Esophagus squamous epithelium (tissue), 5 donors: ENCODE measurements at regions not wholly inside any gene's neighbourhood (a gene's known extent, or its start where the extent isn't known, plus 50 kb on each side); places are given as distances from the start of the nearest gene placed in this dataset.

Experiments used
- DNase-seq: peaks from one replicate; lab custom pipeline; 2025; lab: John Stamatoyannopoulos, UW
- H3K27ac ChIP-seq, 4 donors: fragments of 200-600 bp; sonication (generic); one replicate each; pipeline ENCODE4 v1.5.1; 2016 to 2019; ENCODE audit warnings: mild to moderate bottlenecking in 1 of 4
- H3K27me3 ChIP-seq, 4 donors: fragments of 200-600 bp; sonication (generic); 1 replicate in 3 of 4; 2 replicates in 1 of 4; pipeline versions ENCODE4 v1.5.1 to v1.6.0; 2017 to 2021; ENCODE audit warnings: antibody characterized with exemption in 1 of 4
- H3K36me3 ChIP-seq, 3 donors: fragments of 200-600 bp; sonication (generic); one replicate each; pipeline ENCODE4 v1.5.1; 2016 to 2019
- H3K4me1 ChIP-seq, 3 donors: fragments of 200-600 bp; sonication (generic); one replicate each; pipeline ENCODE4 v1.5.1; 2017 to 2019
- H3K4me3 ChIP-seq, 4 donors: fragments of 200-600 bp; sonication (generic); 1 replicate in 3 of 4; 2 replicates in 1 of 4; pipeline ENCODE4 v1.5.1; 2016 to 2019; ENCODE audit warnings: mild to moderate bottlenecking in 2 of 4, moderate library complexity in 1 of 4
- H3K9me3 ChIP-seq, 3 donors: fragments of 200-600 bp; sonication (generic); one replicate each; pipeline ENCODE4 v1.5.1; 2016 to 2019
- POLR2A ChIP-seq, 4 donors: fragments of 450-650 bp; IDR thresholded peaks; one replicate each; pipeline ENCODE4 v1.6.1; 2017; ENCODE audit warnings: antibody characterized with exemption in 4 of 4, mild to moderate bottlenecking in 4 of 4, moderate library complexity in 3 of 4
- WGBS, 2 donors: methylation state at CpG; one replicate each; pipeline ENCODE4 v1.1.5; 2018; 5-methylcytosine and 5-hydroxymethylcytosine counted together
- intact Hi-C: fragments of 100-400 bp; cut with DNase I; formaldehyde crosslinking; loops from one replicate; pipeline ENCODE4 v1.15.0; 2022
- TF ChIP-seq, protein P1 (sequence below), 6 experiments: fragments of 450-650 bp in 4 of 6; fragments of 200-600 bp in 2 of 6; sonication (generic) in 2 of 6; IDR thresholded peaks; one replicate each; pipeline ENCODE4 v1.5.1; 2016 to 2019; ENCODE audit warnings: antibody characterized with exemption in 6 of 6, mild to moderate bottlenecking in 4 of 6, moderate library complexity in 4 of 6
- donor health status: DM: yes; HTN: yes; CAD: no.

GRCh38 chr3:176934698-176935097 lies 262.6 kb downstream of the TBL1XR1 start:
- WGBS, 2 donors = 89 to 92% methylated on average over 2 of the region's 2 CpGs
- Histone ChIP-seq H3K36me3 (no peaks in the 10 kb centered on the region), H3K9me3 (no peaks in the 10 kb centered on the region), H3K4me1 (peaks cover 0 to 18% (median 0%) of the 10 kb centered on the region in 3 donors), H3K27ac (no peak overlapping the region), H3K27me3 (no peaks in the 10 kb centered on the region), H3K4me3 (no peak overlapping the region)
- intact Hi-C loops = loop anchor here (10.0 kb wide), 1 partner anchor 60 kb away; no protein-coding TSS in a partner anchor
- no peak for DNase-seq
- TF ChIP-seq, protein P1, sequence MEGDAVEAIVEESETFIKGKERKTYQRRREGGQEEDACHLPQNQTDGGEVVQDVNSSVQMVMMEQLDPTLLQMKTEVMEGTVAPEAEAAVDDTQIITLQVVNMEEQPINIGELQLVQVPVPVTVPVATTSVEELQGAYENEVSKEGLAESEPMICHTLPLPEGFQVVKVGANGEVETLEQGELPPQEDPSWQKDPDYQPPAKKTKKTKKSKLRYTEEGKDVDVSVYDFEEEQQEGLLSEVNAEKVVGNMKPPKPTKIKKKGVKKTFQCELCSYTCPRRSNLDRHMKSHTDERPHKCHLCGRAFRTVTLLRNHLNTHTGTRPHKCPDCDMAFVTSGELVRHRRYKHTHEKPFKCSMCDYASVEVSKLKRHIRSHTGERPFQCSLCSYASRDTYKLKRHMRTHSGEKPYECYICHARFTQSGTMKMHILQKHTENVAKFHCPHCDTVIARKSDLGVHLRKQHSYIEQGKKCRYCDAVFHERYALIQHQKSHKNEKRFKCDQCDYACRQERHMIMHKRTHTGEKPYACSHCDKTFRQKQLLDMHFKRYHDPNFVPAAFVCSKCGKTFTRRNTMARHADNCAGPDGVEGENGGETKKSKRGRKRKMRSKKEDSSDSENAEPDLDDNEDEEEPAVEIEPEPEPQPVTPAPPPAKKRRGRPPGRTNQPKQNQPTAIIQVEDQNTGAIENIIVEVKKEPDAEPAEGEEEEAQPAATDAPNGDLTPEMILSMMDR (IDR thresholded peaks at IDR 0.05) = no peak
- no peak for TF ChIP-seq POLR2A (IDR thresholded peaks at IDR 0.05)

DNA sequence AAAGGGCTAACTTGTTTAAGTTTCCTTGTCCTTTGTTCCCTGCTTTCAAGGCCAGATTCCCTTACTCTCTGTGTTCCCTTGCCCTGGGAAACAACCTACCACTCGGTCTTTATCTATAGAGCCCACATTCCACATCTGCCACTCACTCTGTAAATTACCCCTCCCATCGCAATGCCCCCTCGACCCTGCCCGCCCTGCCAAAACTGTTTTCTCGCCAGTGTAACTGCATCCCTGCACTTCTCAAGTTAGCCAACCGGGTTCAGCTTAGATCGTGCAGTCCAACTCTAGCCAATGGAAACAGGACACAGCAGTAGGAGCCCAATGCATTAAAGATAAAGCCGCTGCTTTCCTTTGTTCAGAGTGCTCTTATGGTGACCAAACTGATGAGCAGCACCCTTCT lies 263.6 kb downstream of the TBL1XR1 start:
- intact Hi-C loops = loop anchor here (10.0 kb wide), 1 partner anchor 59 kb away; no protein-coding TSS in a partner anchor
- no peaks in the 10 kb centered on the region for H3K27me3 ChIP-seq
- DNase-seq = no peak
- TF ChIP-seq POLR2A (IDR thresholded peaks at IDR 0.05) = no peak
- TF ChIP-seq, protein P1 (IDR thresholded peaks at IDR 0.05) = no peak
- no peaks in the 10 kb centered on the region for H3K9me3 ChIP-seq
- no peak overlapping the region for H3K4me3 ChIP-seq
- H3K4me1 ChIP-seq = peaks cover 0 to 11% (median 0%) of the 10 kb centered on the region in 3 donors
- no peaks in the 10 kb centered on the region for H3K36me3 ChIP-seq
- 68 to 89% methylated on average over 8 of the region's 8 CpGs for WGBS, 2 donors
- no peak overlapping the region for H3K27ac ChIP-seq

DNA sequence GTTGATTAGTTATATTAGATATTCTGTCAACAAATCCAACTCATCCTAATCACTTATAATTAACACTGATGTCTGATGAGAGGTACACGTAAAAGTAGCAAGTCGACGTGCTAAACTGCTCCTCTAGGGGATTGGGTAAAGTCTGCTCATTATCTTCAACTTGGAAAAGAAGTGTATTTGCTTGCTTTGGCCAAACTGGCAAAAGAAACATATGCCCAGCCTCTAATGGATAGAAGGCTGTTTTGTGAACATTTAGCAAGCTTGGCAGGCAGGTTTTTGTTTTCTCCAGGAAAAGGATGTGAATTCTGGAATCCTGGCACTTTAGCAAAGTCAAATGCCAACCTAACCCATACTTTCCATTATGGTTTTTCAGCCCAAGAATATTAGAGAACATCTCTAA lies 264.8 kb downstream of the TBL1XR1 start:
- Histone ChIP-seq H3K4me3 (no peak overlapping the region), H3K27ac (no peak overlapping the region), H3K4me1 (peaks cover 0 to 11% (median 0%) of the 10 kb centered on the region in 3 donors), H3K27me3 (no peaks in the 10 kb centered on the region), H3K9me3 (no peaks in the 10 kb centered on the region), H3K36me3 (no peaks in the 10 kb centered on the region)
- intact Hi-C loops = loop anchor here (10.0 kb wide), 1 partner anchor 58 kb away; no protein-coding TSS in a partner anchor
- no peak for DNase-seq
- no peak for TF ChIP-seq POLR2A (IDR thresholded peaks at IDR 0.05)
- TF ChIP-seq, protein P1 (IDR thresholded peaks at IDR 0.05) = no peak
- whole genome bisulfite sequencing, 2 donors = 59 to 82% methylated on average over 3 of the region's 3 CpGs

DNA sequence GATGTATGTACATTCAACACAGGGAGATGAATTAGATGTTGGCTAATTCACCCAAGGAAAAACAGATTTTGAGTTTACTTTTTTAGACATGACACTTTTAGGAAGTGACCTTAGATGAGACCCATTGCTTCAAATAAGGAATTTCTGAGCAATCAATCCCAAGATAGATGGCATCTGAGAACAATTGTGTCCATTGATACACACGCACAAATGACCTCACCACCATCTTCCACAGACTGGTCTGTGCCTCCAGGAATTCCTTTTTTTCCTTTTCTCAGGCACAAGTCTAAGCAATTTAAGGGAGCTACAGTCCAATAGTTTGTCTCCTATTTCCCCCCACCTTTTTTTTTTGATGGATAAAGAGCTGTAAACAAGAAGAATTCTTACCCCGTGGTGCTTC lies 265.3 kb downstream of the TBL1XR1 start:
- DNase-seq = no peak
- Histone ChIP-seq H3K27me3 (no peaks in the 10 kb centered on the region), H3K36me3 (no peaks in the 10 kb centered on the region), H3K27ac (no peak overlapping the region), H3K4me1 (peaks cover 0 to 11% (median 0%) of the 10 kb centered on the region in 3 donors), H3K9me3 (no peaks in the 10 kb centered on the region), H3K4me3 (no peak overlapping the region)
- 63 to 74% methylated on average over 2 of the region's 2 CpGs for WGBS, 2 donors
- intact Hi-C loops = loop anchor here (10.0 kb wide), 1 partner anchor 57 kb away; no protein-coding TSS in a partner anchor
- TF ChIP-seq, protein P1 (IDR thresholded peaks at IDR 0.05) = no peak
- no peak for TF ChIP-seq POLR2A (IDR thresholded peaks at IDR 0.05)

- Histone ChIP-seq H3K9me3 (no peaks in the 10 kb centered on the region), H3K27me3 (no peaks in the 10 kb centered on the region), H3K4me3 (no peak overlapping the region), H3K27ac (no peak overlapping the region), H3K4me1 (peaks cover 0 to 11% (median 0%) of the 10 kb centered on the region in 3 donors), H3K36me3 (no peaks in the 10 kb centered on the region)
- intact Hi-C loops = loop anchor here (10.0 kb wide), 1 partner anchor 56 kb away; no protein-coding TSS in a partner anchor
- TF ChIP-seq, protein P1 (IDR thresholded peaks at IDR 0.05) = no peak
- no peak for TF ChIP-seq POLR2A (IDR thresholded peaks at IDR 0.05)
- no peak for DNase-seq
Measured at GRCh38 chr3:176930942-176931341, 266.3 kb downstream of the TBL1XR1 start.
